Spinal cord (tissue), 9 donors: ENCODE measurements at regions not wholly inside any gene's neighbourhood (a gene's known extent, or its start where the extent isn't known, plus 50 kb on each side); places are given as distances from the start of the nearest gene placed in this dataset.
A peak's percentile ranks its signal among the peaks of the same experiment; 100 is the strongest.

Experiments
- DNase-seq, 6 donors: peaks; one replicate each; pipeline versions ENCODE4 v3.0.0 to v3.0.0-alpha.2; 2013 to 2015; ENCODE audit warnings: low spot score in 6 of 6, low read depth in 4 of 6
- H3K27ac ChIP-seq: one replicate; pipeline ENCODE4 v1.5.1; 2013; ENCODE audit warnings: low read depth, low read length, control low read depth
- H3K27me3 ChIP-seq: one replicate; pipeline ENCODE4 v1.6.1; 2013; ENCODE audit warnings: low read length; ENCODE audit not compliant: control insufficient read depth, insufficient read depth
- H3K36me3 ChIP-seq: one replicate; pipeline ENCODE4 v1.6.1; 2013; ENCODE audit warnings: low read length; ENCODE audit not compliant: control insufficient read depth, insufficient read depth
- H3K4me1 ChIP-seq: one replicate; pipeline ENCODE4 v1.6.1; 2013; ENCODE audit warnings: low read length; ENCODE audit not compliant: control insufficient read depth, insufficient read depth
- H3K4me3 ChIP-seq: one replicate; pipeline ENCODE4 v1.5.1; 2013; ENCODE audit warnings: low read depth, low read length, control low read depth
- H3K9me3 ChIP-seq: one replicate; pipeline ENCODE4 v1.6.1; 2013; ENCODE audit warnings: low read length; ENCODE audit not compliant: control insufficient read depth, insufficient read depth
- WGBS: methylation state at CpG from one replicate; pipeline ENCODE4 v1.1.5; 2013; ENCODE audit warnings: missing lambda C conversion rate; ENCODE audit not compliant: insufficient coverage; 5-methylcytosine and 5-hydroxymethylcytosine counted together
- donor health status: healthy.

DNA sequence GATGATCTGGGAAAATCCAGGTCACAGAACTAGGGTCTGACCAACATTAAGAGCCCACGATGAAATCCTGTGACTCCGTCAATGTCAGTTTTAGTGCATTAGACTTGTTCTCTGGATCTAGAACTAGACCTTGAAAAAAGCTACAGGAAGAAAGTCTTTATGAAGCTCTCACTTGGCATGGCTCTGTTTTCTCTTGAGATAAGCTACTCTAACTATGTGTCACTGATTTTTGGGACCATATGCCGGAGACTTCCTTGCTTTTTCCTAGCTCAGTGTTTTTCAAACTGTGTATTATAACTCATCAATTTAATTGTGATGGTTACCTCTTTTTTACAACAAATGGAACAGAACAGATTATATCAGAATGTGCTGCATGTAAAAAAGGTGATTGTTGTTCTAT, 379.7 kb upstream of the DAB1 start:
- H3K4me1 ChIP-seq: no peaks in the 10 kb centered on the region
- H3K27me3 ChIP-seq: no peaks in the 10 kb centered on the region
- no peak overlapping the region for H3K27ac ChIP-seq
- WGBS: 100% methylated on average over 2 of the region's 3 CpGs
- DNase-seq: peak in 1 of 6 donors; percentile 22
- H3K4me3 ChIP-seq: no peak overlapping the region
- no peaks in the 10 kb centered on the region for H3K9me3 ChIP-seq
- H3K36me3 ChIP-seq: no peaks in the 10 kb centered on the region

DNA sequence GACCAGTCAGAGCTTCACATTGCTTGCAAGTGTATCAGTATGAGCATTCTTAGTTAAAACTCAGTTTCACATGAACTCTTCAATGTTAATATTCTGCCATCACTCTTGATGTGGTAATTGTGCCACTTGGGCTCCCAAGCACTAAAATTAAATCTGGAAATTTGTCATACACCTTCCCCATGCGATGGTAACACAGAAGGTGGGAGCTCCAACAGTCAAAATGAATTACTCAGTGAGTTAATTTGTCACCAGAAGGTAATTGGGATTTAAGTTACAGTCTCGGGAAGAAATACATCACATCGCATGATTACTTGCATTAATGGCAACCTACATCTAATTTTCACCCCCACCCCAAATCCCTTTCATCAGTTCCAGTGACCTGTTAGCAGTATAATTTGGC, 376.5 kb upstream of the DAB1 start:
- DNase-seq: peak in 1 of 6 donors; percentile 32
- Histone ChIP-seq H3K4me1 (no peaks in the 10 kb centered on the region), H3K27ac (no peak overlapping the region), H3K9me3 (no peaks in the 10 kb centered on the region), H3K36me3 (no peaks in the 10 kb centered on the region), H3K4me3 (no peak overlapping the region), H3K27me3 (no peaks in the 10 kb centered on the region)
- WGBS: no CpG with 5 or more reads among the region's 3 CpGs

DNA sequence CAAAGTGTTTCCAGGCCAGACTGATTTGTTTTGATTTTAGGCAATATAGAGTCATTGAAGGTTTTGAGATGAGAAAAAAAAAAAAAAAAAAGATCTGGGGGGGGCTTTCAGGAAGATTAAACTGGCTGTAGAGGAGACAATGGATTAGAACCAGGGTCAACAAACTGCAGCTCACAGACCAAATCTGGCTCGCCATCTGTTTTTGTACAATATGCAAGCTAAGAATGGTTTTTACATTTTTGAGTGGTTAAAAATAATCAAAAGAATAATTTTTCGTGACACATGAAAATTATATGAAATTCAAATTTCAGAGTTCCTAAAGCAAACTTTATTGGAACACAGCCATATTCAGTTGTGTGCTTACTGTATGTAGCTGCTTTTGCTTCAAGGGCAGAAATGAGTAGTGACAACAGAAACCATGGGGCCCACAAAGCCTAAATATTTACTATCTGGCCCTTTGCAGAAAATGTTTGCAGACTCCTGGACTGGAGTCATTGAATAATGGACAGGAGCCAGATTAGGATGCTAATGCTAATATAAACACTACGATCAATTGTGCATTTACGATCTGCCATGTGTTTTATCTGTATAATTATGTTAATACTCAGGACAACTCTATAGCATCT, 375.7 kb upstream of the DAB1 start:
- no peak overlapping the region for H3K27ac ChIP-seq
- no peaks in the 10 kb centered on the region for H3K36me3 ChIP-seq
- no peak overlapping the region for H3K4me3 ChIP-seq
- DNase-seq: peak in 2 of 6 donors; percentile 43 to 70
- no peaks in the 10 kb centered on the region for H3K9me3 ChIP-seq
- H3K27me3 ChIP-seq: no peaks in the 10 kb centered on the region
- 0% methylated on average over 1 of the region's 4 CpGs for WGBS
- H3K4me1 ChIP-seq: no peaks in the 10 kb centered on the region

DNA sequence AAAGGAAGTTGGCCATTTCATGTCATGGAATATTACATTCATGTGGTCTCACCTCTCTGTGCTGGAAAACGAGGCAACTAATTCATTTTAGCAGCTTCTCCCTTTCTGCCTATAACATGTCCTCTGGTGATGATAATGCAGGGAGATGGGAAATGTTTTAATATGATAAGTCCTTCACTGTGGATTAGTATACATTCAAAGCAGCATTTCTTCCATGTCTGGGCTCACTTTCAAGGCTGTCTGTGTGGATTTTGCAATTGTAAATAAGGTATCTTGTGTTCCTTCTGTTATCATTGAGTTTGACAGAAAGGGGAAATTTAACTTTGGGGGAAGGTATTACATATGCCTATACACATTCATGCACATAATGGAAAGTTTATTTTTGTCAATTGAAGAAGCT, 374.7 kb upstream of the DAB1 start:
- Histone ChIP-seq H3K4me3 (no peak overlapping the region), H3K27me3 (no peaks in the 10 kb centered on the region), H3K4me1 (no peaks in the 10 kb centered on the region), H3K9me3 (no peaks in the 10 kb centered on the region), H3K27ac (no peak overlapping the region), H3K36me3 (no peaks in the 10 kb centered on the region)
- no CpG with 5 or more reads among the region's 1 CpG for WGBS
- DNase-seq: peak in 1 of 6 donors; percentile 78

DNA sequence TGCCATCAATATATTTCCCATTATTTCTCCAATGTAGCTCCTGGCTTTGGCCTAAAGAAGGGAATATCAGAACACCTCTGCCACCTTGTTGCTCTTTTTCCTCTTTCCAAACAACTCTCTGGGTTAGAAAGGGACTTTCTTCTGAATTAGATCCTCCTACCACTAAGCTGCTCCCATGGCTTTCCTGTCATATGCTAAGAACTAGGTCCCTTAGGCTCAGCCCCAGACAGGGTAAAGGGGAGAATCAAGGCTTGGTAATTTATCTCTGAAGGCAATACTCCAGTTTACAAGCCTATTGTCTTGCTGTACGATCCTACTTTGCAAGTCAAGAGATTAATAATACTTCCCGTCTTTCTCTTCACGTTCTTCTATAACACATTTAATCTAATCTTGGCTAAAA, 373.2 kb upstream of the DAB1 start:
- H3K4me1 ChIP-seq: no peaks in the 10 kb centered on the region
- no peaks in the 10 kb centered on the region for H3K9me3 ChIP-seq
- no CpG with 5 or more reads among the region's 3 CpGs for WGBS
- H3K36me3 ChIP-seq: no peaks in the 10 kb centered on the region
- no peak for DNase-seq
- H3K27me3 ChIP-seq: no peaks in the 10 kb centered on the region
- no peak overlapping the region for H3K27ac ChIP-seq
- no peak overlapping the region for H3K4me3 ChIP-seq

DNA sequence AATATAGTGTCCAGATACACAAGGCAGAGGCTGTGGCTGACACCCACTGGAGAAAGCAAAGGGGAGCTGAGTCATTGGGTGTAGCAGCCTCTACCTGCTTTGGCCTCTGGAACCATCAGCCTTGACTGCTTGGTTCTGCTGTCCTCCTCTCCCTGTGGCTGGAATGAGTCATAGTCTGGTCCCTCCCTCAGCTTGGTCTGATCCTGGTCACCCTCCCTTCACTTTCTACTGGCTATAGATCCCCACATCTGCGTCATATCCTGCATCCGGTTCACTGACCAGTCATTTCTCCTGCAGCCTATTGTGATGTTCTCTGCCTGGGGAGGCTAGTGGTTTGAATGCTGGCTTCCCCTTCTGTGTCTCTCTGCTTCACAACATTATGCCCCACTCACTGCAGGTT, 372.8 kb upstream of the DAB1 start:
- Histone ChIP-seq H3K4me3 (no peak overlapping the region), H3K27ac (no peak overlapping the region), H3K4me1 (no peaks in the 10 kb centered on the region), H3K9me3 (no peaks in the 10 kb centered on the region), H3K27me3 (no peaks in the 10 kb centered on the region), H3K36me3 (no peaks in the 10 kb centered on the region)
- no CpG with 5 or more reads among the region's 2 CpGs for WGBS
- no peak for DNase-seq

DNA sequence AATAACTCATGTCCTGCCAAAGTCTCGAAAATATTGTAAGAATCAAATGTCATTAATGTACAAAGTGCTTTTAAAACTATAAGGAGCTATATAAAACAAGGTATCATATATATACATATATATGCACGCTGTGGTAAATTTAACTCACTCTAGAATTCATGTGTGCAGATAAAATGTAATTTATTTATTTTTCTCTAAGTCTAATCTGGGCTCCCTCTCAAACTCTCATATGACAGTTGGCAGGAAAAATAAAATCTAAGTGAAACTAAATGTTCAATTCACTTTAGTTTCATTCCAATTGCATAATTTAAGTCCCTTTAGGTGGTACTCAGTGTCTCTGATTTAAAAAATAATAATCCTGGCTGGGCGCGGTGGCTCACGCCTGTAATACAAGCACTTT, 372.0 kb upstream of the DAB1 start:
- WGBS: no CpG with 5 or more reads among the region's 5 CpGs
- Histone ChIP-seq H3K4me1 (no peaks in the 10 kb centered on the region), H3K36me3 (no peaks in the 10 kb centered on the region), H3K9me3 (no peaks in the 10 kb centered on the region), H3K27ac (no peak overlapping the region), H3K4me3 (no peak overlapping the region), H3K27me3 (no peaks in the 10 kb centered on the region)
- DNase-seq: peak in 1 of 6 donors; percentile 61

DNA sequence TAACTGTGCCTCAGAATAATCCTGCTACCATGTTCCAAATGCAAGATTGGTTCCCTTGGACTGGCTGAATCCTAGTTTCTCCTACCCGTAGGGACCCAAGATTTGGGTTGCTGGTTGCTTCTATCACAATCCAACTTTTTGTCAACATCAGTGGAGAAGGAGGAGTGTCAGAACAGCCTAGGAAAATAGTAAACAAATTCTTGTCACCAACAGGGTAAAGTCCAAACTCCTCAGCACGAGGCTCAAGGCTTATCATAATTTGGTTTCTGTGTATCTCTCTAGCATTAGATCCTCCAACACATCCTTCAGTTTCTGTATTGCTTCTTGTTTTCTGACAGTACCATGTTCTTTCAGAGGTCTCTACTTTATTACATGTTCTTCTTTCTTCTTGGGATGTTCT, 370.2 kb upstream of the DAB1 start:
- WGBS: 90% methylated on average over 1 of the region's 2 CpGs
- no peak for DNase-seq
- Histone ChIP-seq H3K27ac (no peak overlapping the region), H3K36me3 (no peaks in the 10 kb centered on the region), H3K4me1 (no peaks in the 10 kb centered on the region), H3K4me3 (no peak overlapping the region), H3K9me3 (no peaks in the 10 kb centered on the region), H3K27me3 (no peaks in the 10 kb centered on the region)

DNA sequence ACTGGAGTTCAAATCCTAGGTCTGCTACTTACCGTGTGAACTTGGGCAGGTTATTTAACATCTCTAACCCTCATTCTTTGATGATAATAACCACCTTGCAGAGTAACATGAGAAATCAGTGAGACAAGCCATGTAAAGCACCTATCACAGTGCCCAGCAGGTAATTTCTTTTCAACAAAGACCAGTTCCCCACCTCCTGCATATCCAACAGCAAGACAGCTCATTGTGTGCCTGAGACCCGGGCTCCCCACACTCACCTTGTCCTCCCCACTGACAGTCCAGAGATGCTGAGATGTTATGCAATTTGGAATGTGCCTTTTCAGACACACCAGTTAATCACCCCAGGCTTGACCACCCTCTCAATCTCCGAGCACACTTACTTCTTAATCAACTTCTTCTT, 367.6 kb upstream of the DAB1 start:
- H3K36me3 ChIP-seq: no peaks in the 10 kb centered on the region
- 69% methylated on average over 2 of the region's 3 CpGs for WGBS
- H3K4me1 ChIP-seq: no peaks in the 10 kb centered on the region
- no peak overlapping the region for H3K4me3 ChIP-seq
- H3K27ac ChIP-seq: no peak overlapping the region
- DNase-seq: no peak
- H3K9me3 ChIP-seq: no peaks in the 10 kb centered on the region
- H3K27me3 ChIP-seq: no peaks in the 10 kb centered on the region

DNA sequence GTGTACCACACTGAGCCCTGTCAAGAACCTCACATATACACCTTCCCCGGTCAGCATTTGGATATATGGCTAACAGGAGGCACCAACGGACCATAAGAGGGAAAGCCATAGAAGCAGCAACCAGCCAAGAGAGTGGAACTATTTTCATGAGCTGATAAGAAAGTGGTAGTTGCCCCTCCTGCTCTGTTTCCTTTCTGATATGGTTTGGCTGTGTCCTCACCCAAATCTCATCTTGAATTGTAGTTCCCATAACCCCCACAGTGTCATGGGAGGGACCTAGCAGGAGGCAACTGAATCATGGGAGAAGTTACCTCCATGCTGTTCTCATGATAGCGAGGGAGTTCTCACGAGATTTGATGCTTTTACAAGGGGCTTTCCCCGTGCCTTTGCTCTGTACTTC, 366.1 kb upstream of the DAB1 start:
- no peak overlapping the region for H3K4me3 ChIP-seq
- 89% methylated on average over 3 of the region's 5 CpGs for WGBS
- no peaks in the 10 kb centered on the region for H3K36me3 ChIP-seq
- H3K27ac ChIP-seq: no peak overlapping the region
- H3K9me3 ChIP-seq: no peaks in the 10 kb centered on the region
- no peaks in the 10 kb centered on the region for H3K27me3 ChIP-seq
- DNase-seq: no peak
- H3K4me1 ChIP-seq: no peaks in the 10 kb centered on the region
